IMR-90 (cell line): ENCODE measurements at regions not wholly inside any gene's neighbourhood (a gene's known extent, or its start where the extent isn't known, plus 50 kb on each side); places are given as distances from the start of the nearest gene placed in this dataset.

ENCODE experiments used
- ATAC-seq: fragments of 200-7000 bp; cut with Tn5 transposase; 2 replicates; pipeline ENCODE4 v1.9.1; 2020; ENCODE audit warnings: low read depth, mild to moderate bottlenecking, moderate library complexity
- BruUV-seq: library from RNA; stranded (reverse); fragments of 400-500 nt; replicated peaks from 2 replicates; lab custom pipeline; 2021; lab: Mats Ljungman, UMichigan
- CTCF ChIA-PET: fragments of 300-600 bp; formaldehyde crosslinking; extraction: SDS; loops from one replicate; lab custom pipeline; 2021; ENCODE audit warnings: antibody characterized with exemption; lab: Yijun Ruan, JAX
- POLR2A ChIA-PET: fragments of 300-600 bp; sonication (Branson Sonifier 250); formaldehyde crosslinking; loops from one replicate; lab custom pipeline; 2022; ENCODE audit warnings: antibody characterized with exemption; ENCODE audit not compliant: unreplicated experiment; lab: Charles Lee
- DNase-seq: peaks from one replicate; pipeline ENCODE4 v3.0.0; 2013
- H2AFZ ChIP-seq: replicated peaks from 2 replicates; pipeline ENCODE3; 2013; ENCODE audit warnings: low read length, mild to moderate bottlenecking; ENCODE audit not compliant: poor library complexity
- H2AK5ac ChIP-seq: 2 replicates; pipeline ENCODE4 v1.6.1; 2013; ENCODE audit warnings: low read depth, low read length, inconsistent platforms
- H2AK9ac ChIP-seq: replicated peaks from 2 replicates; pipeline ENCODE3; 2013; ENCODE audit warnings: mild to moderate bottlenecking, low read depth, low read length, moderate library complexity; ENCODE audit not compliant: poor library complexity
- H2BK120ac ChIP-seq: 2 replicates; pipeline ENCODE4 v1.6.1; 2013; ENCODE audit warnings: low read depth, low read length, inconsistent platforms
- H2BK15ac ChIP-seq: 3 replicates; pipeline ENCODE4 v1.6.1; 2013; ENCODE audit warnings: low read depth, low read length, inconsistent platforms
- H2BK20ac ChIP-seq: 2 replicates; pipeline ENCODE4 v1.6.1; 2013; ENCODE audit warnings: low read depth, mild to moderate bottlenecking, inconsistent platforms, low read length, moderate library complexity
- H2BK5ac ChIP-seq: 2 replicates; pipeline ENCODE4 v1.6.1; 2013; ENCODE audit warnings: mild to moderate bottlenecking, low read depth, low read length, inconsistent platforms; ENCODE audit not compliant: poor library complexity, severe bottlenecking
- H3K14ac ChIP-seq: replicated peaks from 2 replicates; pipeline ENCODE4 v1.6.1; 2013; ENCODE audit warnings: low read depth, low read length, inconsistent platforms
- H3K18ac ChIP-seq: 2 replicates; pipeline ENCODE4 v1.6.1; 2013; ENCODE audit warnings: low read depth, low read length, control low read depth
- H3K23ac ChIP-seq: 2 replicates; pipeline ENCODE4 v1.6.1; 2013; ENCODE audit warnings: low read depth, low read length, inconsistent platforms
- H3K27ac ChIP-seq: 2 replicates; pipeline ENCODE4 v1.5.1; 2013; ENCODE audit warnings: mild to moderate bottlenecking, control low read depth, low read length; ENCODE audit not compliant: insufficient read depth
- H3K27me3 ChIP-seq: 2 replicates; pipeline ENCODE4 v1.6.1; 2013; ENCODE audit warnings: low read length; ENCODE audit not compliant: control insufficient read depth, insufficient read depth
- H3K36me3 ChIP-seq: 2 replicates; pipeline ENCODE4 v1.6.1; 2013; ENCODE audit warnings: low read length, mixed read lengths; ENCODE audit not compliant: control insufficient read depth, insufficient read depth
- H3K4ac ChIP-seq: 2 replicates; pipeline ENCODE4 v1.6.1; 2013; ENCODE audit warnings: low read depth, low read length, inconsistent platforms
- H3K4me1 ChIP-seq: 2 replicates; pipeline ENCODE4 v1.6.1; 2013; ENCODE audit warnings: low read length, mixed read lengths; ENCODE audit not compliant: control insufficient read depth, insufficient read depth
- H3K4me2 ChIP-seq: 2 replicates; pipeline ENCODE4 v1.6.1; 2013; ENCODE audit warnings: low read depth, mild to moderate bottlenecking, control low read depth, low read length, moderate library complexity
- H3K4me3 ChIP-seq: 2 replicates; pipeline ENCODE4 v1.5.1; 2013; ENCODE audit warnings: low read depth, mild to moderate bottlenecking, control low read depth, low read length, moderate library complexity; ENCODE audit not compliant: insufficient read depth
- H3K56ac ChIP-seq: 2 replicates; pipeline ENCODE4 v1.6.1; 2013; ENCODE audit warnings: low read length, inconsistent platforms; ENCODE audit not compliant: insufficient read depth; ENCODE audit errors: extremely low read depth
- H3K79me1 ChIP-seq, 2 experiments: 2 replicates each; pipeline ENCODE4 v1.6.1; 2013; ENCODE audit warnings: low read length in 2 of 2, inconsistent platforms in 1 of 2, low read depth in 1 of 2
- H3K9ac ChIP-seq: 2 replicates; pipeline ENCODE4 v1.6.1; 2013; ENCODE audit warnings: low read depth, low read length, control low read depth
- H3K9me1 ChIP-seq: 2 replicates; pipeline ENCODE4 v1.6.1; 2013; ENCODE audit warnings: low read length, inconsistent platforms; ENCODE audit not compliant: insufficient read depth
- H3K9me3 ChIP-seq: 2 replicates; pipeline ENCODE4 v1.6.1; 2013; ENCODE audit warnings: low read length; ENCODE audit not compliant: control insufficient read depth, insufficient read depth
- H4K20me1 ChIP-seq: 2 replicates; pipeline ENCODE4 v1.6.1; 2013; ENCODE audit warnings: low read length, inconsistent platforms; ENCODE audit not compliant: insufficient read depth
- H4K5ac ChIP-seq: 2 replicates; pipeline ENCODE4 v1.6.1; 2013; ENCODE audit warnings: mild to moderate bottlenecking, low read depth, low read length, control low read depth
- H4K8ac ChIP-seq, 2 experiments: 2 replicates each; pipeline ENCODE4 v1.6.1; 2013; ENCODE audit warnings: low read depth in 2 of 2, low read length in 2 of 2, control low read depth in 1 of 2, inconsistent platforms in 1 of 2
- H4K91ac ChIP-seq: 2 replicates; pipeline ENCODE4 v1.6.1; 2013; ENCODE audit warnings: low read depth, low read length, inconsistent platforms; ENCODE audit not compliant: insufficient read depth
- CEBPB ChIP-seq: IDR thresholded peaks from 2 replicates; pipeline ENCODE4 v1.6.1; 2012; ENCODE audit warnings: low read depth, low read length, improper control_type of control experiment
- RCOR1 ChIP-seq: IDR thresholded peaks from 2 replicates; pipeline ENCODE4 v1.6.1; 2012; ENCODE audit warnings: mild to moderate bottlenecking, low read length, improper control_type of control experiment; ENCODE audit not compliant: insufficient replicate concordance
- WGBS, 2 experiments: methylation state at CpG; one replicate each; pipeline versions ENCODE4 v1.1.5 to v1.1.7; 2013; ENCODE audit warnings: missing lambda C conversion rate in 2 of 2; ENCODE audit not compliant: insufficient read length in 1 of 2; ENCODE audit errors: extremely low coverage in 2 of 2; 5-methylcytosine and 5-hydroxymethylcytosine counted together
- dilution Hi-C: fragments of 300-500 bp; cut with HindIII; formaldehyde crosslinking; loops from one replicate; pipeline ENCODE4 v1.14.3; 2018; ENCODE audit warnings: low sequenced_read_pairs; ENCODE audit not compliant: unreplicated experiment
- in situ Hi-C: fragments of 300-500 bp; cut with MboI; formaldehyde crosslinking; loops from 3 replicates; pipeline ENCODE4 v1.14.3; 2019; ENCODE audit warnings: low sequenced_read_pairs, inconsistent platforms, mixed read lengths
- intact Hi-C: fragments of 100-400 bp; cut with micrococcal nuclease; formaldehyde crosslinking; loops from 2 replicates; pipeline ENCODE4 v1.10.0; 2022

GRCh38 chr20:48040051-48040450 lies 254.8 kb upstream of the SULF2 start:
- H3K23ac ChIP-seq, result no peak overlapping the region
- H2BK120ac ChIP-seq, result no peak overlapping the region
- H2AK5ac ChIP-seq, result no peak overlapping the region
- no TSS peak for BruUV-seq
- no peak overlapping the region for H2AK9ac ChIP-seq
- H3K9ac ChIP-seq, result no peak overlapping the region
- H3K9me3 ChIP-seq, result peaks cover 5% of the 10 kb centered on the region
- H2AFZ ChIP-seq, result no peak overlapping the region
- no peak overlapping the region for H3K4me3 ChIP-seq
- no peak overlapping the region for H4K5ac ChIP-seq
- intact Hi-C loops (no loop called here), in situ Hi-C loops (no loop called here), dilution Hi-C loops (no loop called here)
- no peak overlapping the region for H4K91ac ChIP-seq
- no peak overlapping the region for H4K8ac ChIP-seq
- 50% methylated on average over 2 of the region's 7 CpGs; no CpG with 5 or more reads in 1 of the 2 experiments for WGBS, 2 experiments
- ChIA-PET CTCF (no interaction called here), POLR2A (no interaction called here)
- H3K18ac ChIP-seq, result no peak overlapping the region
- H3K14ac ChIP-seq, result no peak overlapping the region
- no peak overlapping the region for H3K56ac ChIP-seq
- H3K9me1 ChIP-seq, result no peaks in the 10 kb centered on the region
- no peaks in the 10 kb centered on the region for H3K79me1 ChIP-seq
- no peaks in the 10 kb centered on the region for H4K20me1 ChIP-seq
- no peak overlapping the region for H2BK20ac ChIP-seq
- DNase-seq (no peak), ATAC-seq (no peak)
- no peaks in the 10 kb centered on the region for H3K36me3 ChIP-seq
- no peak overlapping the region for H3K27ac ChIP-seq
- no peak overlapping the region for H2BK15ac ChIP-seq
- TF ChIP-seq CEBPB (no peak), RCOR1 (no peak)
- no peaks in the 10 kb centered on the region for H3K27me3 ChIP-seq
- no peak overlapping the region for H3K4me2 ChIP-seq
- no peaks in the 10 kb centered on the region for H3K4me1 ChIP-seq
- H2BK5ac ChIP-seq, result no peak overlapping the region
- no peak overlapping the region for H3K4ac ChIP-seq
